LNCAP (cell line): ENCODE measurements at regions not wholly inside any gene's neighbourhood (a gene's known extent, or its start where the extent isn't known, plus 50 kb on each side); places are given as distances from the start of the nearest gene placed in this dataset.

Experiments
- CTCF ChIP-seq: fragments of 450-650 bp; IDR thresholded peaks from 2 replicates; pipeline ENCODE4 v1.5.1; 2017; ENCODE audit warnings: mild to moderate bottlenecking

GRCh38 chr4:155590796-155591585 is 75.7 kb upstream of the GUCY1A1 start:
- no peak for TF ChIP-seq CTCF

GRCh38 chr4:155588437-155588836 is 78.2 kb upstream of the GUCY1A1 start:
- no peak for TF ChIP-seq CTCF

- no peak for TF ChIP-seq CTCF
Observed at GRCh38 chr4:155587766-155588165, 78.9 kb upstream of the GUCY1A1 start.

GRCh38 chr4:155582971-155583437 is 83.6 kb upstream of the GUCY1A1 start:
- no peak for TF ChIP-seq CTCF

GRCh38 chr4:155582041-155582440 is 84.6 kb upstream of the GUCY1A1 start:
- TF ChIP-seq CTCF, result no peak

- TF ChIP-seq CTCF, result no peak
Observed at GRCh38 chr4:155578726-155579370, 87.8 kb upstream of the GUCY1A1 start.

GRCh38 chr4:155578219-155578618 is 88.4 kb upstream of the GUCY1A1 start:
- TF ChIP-seq CTCF, result no peak
